IMR-90 (cell line): ENCODE measurements at regions not wholly inside any gene's neighbourhood (a gene's known extent, or its start where the extent isn't known, plus 50 kb on each side); places are given as distances from the start of the nearest gene placed in this dataset.

ENCODE experiments used
- ATAC-seq: fragments of 200-7000 bp; cut with Tn5 transposase; 2 replicates; pipeline ENCODE4 v1.9.1; 2020; ENCODE audit warnings: low read depth, mild to moderate bottlenecking, moderate library complexity
- BruUV-seq: library from RNA; stranded (reverse); fragments of 400-500 nt; replicated peaks from 2 replicates; lab custom pipeline; 2021; lab: Mats Ljungman, UMichigan
- CTCF ChIA-PET: fragments of 300-600 bp; formaldehyde crosslinking; extraction: SDS; loops from one replicate; lab custom pipeline; 2021; ENCODE audit warnings: antibody characterized with exemption; lab: Yijun Ruan, JAX
- POLR2A ChIA-PET: fragments of 300-600 bp; sonication (Branson Sonifier 250); formaldehyde crosslinking; loops from one replicate; lab custom pipeline; 2022; ENCODE audit warnings: antibody characterized with exemption; ENCODE audit not compliant: unreplicated experiment; lab: Charles Lee
- DNase-seq: peaks from one replicate; pipeline ENCODE4 v3.0.0; 2013
- H2AFZ ChIP-seq: replicated peaks from 2 replicates; pipeline ENCODE3; 2013; ENCODE audit warnings: low read length, mild to moderate bottlenecking; ENCODE audit not compliant: poor library complexity
- H2AK5ac ChIP-seq: 2 replicates; pipeline ENCODE4 v1.6.1; 2013; ENCODE audit warnings: low read depth, low read length, inconsistent platforms
- H2AK9ac ChIP-seq: replicated peaks from 2 replicates; pipeline ENCODE3; 2013; ENCODE audit warnings: mild to moderate bottlenecking, low read depth, low read length, moderate library complexity; ENCODE audit not compliant: poor library complexity
- H2BK120ac ChIP-seq: 2 replicates; pipeline ENCODE4 v1.6.1; 2013; ENCODE audit warnings: low read depth, low read length, inconsistent platforms
- H2BK15ac ChIP-seq: 3 replicates; pipeline ENCODE4 v1.6.1; 2013; ENCODE audit warnings: low read depth, low read length, inconsistent platforms
- H2BK20ac ChIP-seq: 2 replicates; pipeline ENCODE4 v1.6.1; 2013; ENCODE audit warnings: low read depth, mild to moderate bottlenecking, inconsistent platforms, low read length, moderate library complexity
- H2BK5ac ChIP-seq: 2 replicates; pipeline ENCODE4 v1.6.1; 2013; ENCODE audit warnings: mild to moderate bottlenecking, low read depth, low read length, inconsistent platforms; ENCODE audit not compliant: poor library complexity, severe bottlenecking
- H3K14ac ChIP-seq: replicated peaks from 2 replicates; pipeline ENCODE4 v1.6.1; 2013; ENCODE audit warnings: low read depth, low read length, inconsistent platforms
- H3K18ac ChIP-seq: 2 replicates; pipeline ENCODE4 v1.6.1; 2013; ENCODE audit warnings: low read depth, low read length, control low read depth
- H3K23ac ChIP-seq: 2 replicates; pipeline ENCODE4 v1.6.1; 2013; ENCODE audit warnings: low read depth, low read length, inconsistent platforms
- H3K27ac ChIP-seq: 2 replicates; pipeline ENCODE4 v1.5.1; 2013; ENCODE audit warnings: mild to moderate bottlenecking, control low read depth, low read length; ENCODE audit not compliant: insufficient read depth
- H3K27me3 ChIP-seq: 2 replicates; pipeline ENCODE4 v1.6.1; 2013; ENCODE audit warnings: low read length; ENCODE audit not compliant: control insufficient read depth, insufficient read depth
- H3K36me3 ChIP-seq: 2 replicates; pipeline ENCODE4 v1.6.1; 2013; ENCODE audit warnings: low read length, mixed read lengths; ENCODE audit not compliant: control insufficient read depth, insufficient read depth
- H3K4ac ChIP-seq: 2 replicates; pipeline ENCODE4 v1.6.1; 2013; ENCODE audit warnings: low read depth, low read length, inconsistent platforms
- H3K4me1 ChIP-seq: 2 replicates; pipeline ENCODE4 v1.6.1; 2013; ENCODE audit warnings: low read length, mixed read lengths; ENCODE audit not compliant: control insufficient read depth, insufficient read depth
- H3K4me2 ChIP-seq: 2 replicates; pipeline ENCODE4 v1.6.1; 2013; ENCODE audit warnings: low read depth, mild to moderate bottlenecking, control low read depth, low read length, moderate library complexity
- H3K4me3 ChIP-seq: 2 replicates; pipeline ENCODE4 v1.5.1; 2013; ENCODE audit warnings: low read depth, mild to moderate bottlenecking, control low read depth, low read length, moderate library complexity; ENCODE audit not compliant: insufficient read depth
- H3K56ac ChIP-seq: 2 replicates; pipeline ENCODE4 v1.6.1; 2013; ENCODE audit warnings: low read length, inconsistent platforms; ENCODE audit not compliant: insufficient read depth; ENCODE audit errors: extremely low read depth
- H3K79me1 ChIP-seq, 2 experiments: 2 replicates each; pipeline ENCODE4 v1.6.1; 2013; ENCODE audit warnings: low read length in 2 of 2, inconsistent platforms in 1 of 2, low read depth in 1 of 2
- H3K9ac ChIP-seq: 2 replicates; pipeline ENCODE4 v1.6.1; 2013; ENCODE audit warnings: low read depth, low read length, control low read depth
- H3K9me1 ChIP-seq: 2 replicates; pipeline ENCODE4 v1.6.1; 2013; ENCODE audit warnings: low read length, inconsistent platforms; ENCODE audit not compliant: insufficient read depth
- H3K9me3 ChIP-seq: 2 replicates; pipeline ENCODE4 v1.6.1; 2013; ENCODE audit warnings: low read length; ENCODE audit not compliant: control insufficient read depth, insufficient read depth
- H4K20me1 ChIP-seq: 2 replicates; pipeline ENCODE4 v1.6.1; 2013; ENCODE audit warnings: low read length, inconsistent platforms; ENCODE audit not compliant: insufficient read depth
- H4K5ac ChIP-seq: 2 replicates; pipeline ENCODE4 v1.6.1; 2013; ENCODE audit warnings: mild to moderate bottlenecking, low read depth, low read length, control low read depth
- H4K8ac ChIP-seq, 2 experiments: 2 replicates each; pipeline ENCODE4 v1.6.1; 2013; ENCODE audit warnings: low read depth in 2 of 2, low read length in 2 of 2, control low read depth in 1 of 2, inconsistent platforms in 1 of 2
- H4K91ac ChIP-seq: 2 replicates; pipeline ENCODE4 v1.6.1; 2013; ENCODE audit warnings: low read depth, low read length, inconsistent platforms; ENCODE audit not compliant: insufficient read depth
- BHLHE40 ChIP-seq: fragments of 150-350 bp; IDR thresholded peaks from 2 replicates; pipeline ENCODE4 v1.6.1; 2016; ENCODE audit warnings: mild to moderate bottlenecking, low read depth, low read length
- CEBPB ChIP-seq: IDR thresholded peaks from 2 replicates; pipeline ENCODE4 v1.6.1; 2012; ENCODE audit warnings: low read depth, low read length, improper control_type of control experiment
- CHD1 ChIP-seq: IDR thresholded peaks from 2 replicates; pipeline ENCODE4 v1.6.1; 2012; ENCODE audit warnings: low read depth, low read length, improper control_type of control experiment
- MAFK ChIP-seq: IDR thresholded peaks from 2 replicates; pipeline ENCODE4 v1.6.1; 2012; ENCODE audit warnings: low read depth, low read length, improper control_type of control experiment
- MAZ ChIP-seq: IDR thresholded peaks from 2 replicates; pipeline ENCODE4 v1.6.1; 2012; ENCODE audit warnings: low read depth, mild to moderate bottlenecking, low read length, improper control_type of control experiment, moderate library complexity, borderline replicate concordance
- MXI1 ChIP-seq: IDR thresholded peaks from 2 replicates; pipeline ENCODE4 v1.6.1; 2012; ENCODE audit warnings: low read depth, mild to moderate bottlenecking, low read length, moderate library complexity, borderline replicate concordance
- NFE2L2 ChIP-seq: fragments of 150-350 bp; IDR thresholded peaks from 2 replicates; pipeline ENCODE4 v1.6.1; 2016; ENCODE audit warnings: low read depth, mild to moderate bottlenecking, low read length
- POLR2A ChIP-seq: IDR thresholded peaks from 2 replicates; pipeline ENCODE4 v1.6.1; 2012; ENCODE audit warnings: mild to moderate bottlenecking, low read depth, low read length
- RAD21 ChIP-seq: IDR thresholded peaks from 2 replicates; pipeline ENCODE4 v1.6.1; 2012; ENCODE audit warnings: low read length, improper control_type of control experiment
- RCOR1 ChIP-seq: IDR thresholded peaks from 2 replicates; pipeline ENCODE4 v1.6.1; 2012; ENCODE audit warnings: mild to moderate bottlenecking, low read length, improper control_type of control experiment; ENCODE audit not compliant: insufficient replicate concordance
- RFX5 ChIP-seq: IDR thresholded peaks from 2 replicates; pipeline ENCODE4 v1.8.0; 2012; ENCODE audit warnings: low read depth, mild to moderate bottlenecking, low read length, moderate library complexity
- SMC3 ChIP-seq: fragments of 150-350 bp; IDR thresholded peaks from 2 replicates; pipeline ENCODE4 v1.6.1; 2016; ENCODE audit warnings: low read depth, mild to moderate bottlenecking, antibody characterized with exemption, low read length, moderate library complexity
- WGBS, 2 experiments: methylation state at CpG; one replicate each; pipeline versions ENCODE4 v1.1.5 to v1.1.7; 2013; ENCODE audit warnings: missing lambda C conversion rate in 2 of 2; ENCODE audit not compliant: insufficient read length in 1 of 2; ENCODE audit errors: extremely low coverage in 2 of 2; 5-methylcytosine and 5-hydroxymethylcytosine counted together
- dilution Hi-C: fragments of 300-500 bp; cut with HindIII; formaldehyde crosslinking; loops from one replicate; pipeline ENCODE4 v1.14.3; 2018; ENCODE audit warnings: low sequenced_read_pairs; ENCODE audit not compliant: unreplicated experiment
- in situ Hi-C: fragments of 300-500 bp; cut with MboI; formaldehyde crosslinking; loops from 3 replicates; pipeline ENCODE4 v1.14.3; 2019; ENCODE audit warnings: low sequenced_read_pairs, inconsistent platforms, mixed read lengths
- intact Hi-C: fragments of 100-400 bp; cut with micrococcal nuclease; formaldehyde crosslinking; loops from 2 replicates; pipeline ENCODE4 v1.10.0; 2022
- TF ChIP-seq, protein P1 (sequence below): fragments of 150-350 bp; IDR thresholded peaks from 2 replicates; pipeline ENCODE4 v1.6.1; 2016; ENCODE audit warnings: low read depth, mild to moderate bottlenecking, low read length, moderate library complexity, borderline replicate concordance
- TF ChIP-seq, protein P2 (sequence below): fragments of 150-350 bp; IDR thresholded peaks from 2 replicates; pipeline ENCODE4 v1.6.1; 2017; ENCODE audit warnings: mild to moderate bottlenecking, antibody characterized with exemption, low read length, low read depth
- TF ChIP-seq, protein P3 (sequence below): conservative IDR thresholded peaks from 2 replicates; pipeline ENCODE4 v1.5.1; 2012; ENCODE audit warnings: mild to moderate bottlenecking, low read depth, low read length, improper control_type of control experiment

DNA sequence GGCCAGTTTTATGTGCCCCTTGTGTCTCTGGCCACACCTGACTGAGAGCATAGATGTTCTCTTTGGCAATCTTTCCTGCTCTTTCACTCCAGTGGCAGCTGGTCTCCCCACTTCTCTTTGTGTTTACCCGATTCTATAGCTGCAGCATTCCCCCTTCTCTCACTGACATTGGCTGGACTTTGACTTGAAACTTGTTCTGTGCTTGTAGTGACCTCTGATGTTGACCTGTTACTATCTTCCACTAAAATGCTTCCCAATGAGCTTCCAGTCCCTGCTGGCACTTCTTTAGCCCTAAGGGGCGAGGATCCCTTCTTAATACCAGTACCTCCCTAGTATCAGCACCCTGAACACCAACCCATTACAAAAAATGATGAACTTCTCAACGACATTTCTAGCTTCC lies 653.3 kb downstream of the LTN1 start:
- BruUV-seq = no TSS peak
- peak overlapping the region; percentile 70 for H2BK120ac ChIP-seq
- H4K5ac ChIP-seq = peak overlapping the region; percentile 59
- H2AFZ ChIP-seq = no peak overlapping the region
- H3K4me2 ChIP-seq = no peak overlapping the region
- H3K18ac ChIP-seq = peak overlapping the region; percentile 79; the same call in 1 of the 2 replicates
- no peaks in the 10 kb centered on the region for H3K9me3 ChIP-seq
- H2BK20ac ChIP-seq = peak overlapping the region; percentile 72
- in situ Hi-C loops (loop anchor here (5.0 to 25.0 kb wide), 7 partner anchors 285 to 1487 kb away; no protein-coding TSS in a partner anchor), intact Hi-C loops (loop anchor here (5.0 kb wide), 6 partner anchors 93 to 862 kb away; no protein-coding TSS in a partner anchor), dilution Hi-C loops (no loop called here)
- H3K36me3 ChIP-seq = no peaks in the 10 kb centered on the region
- H3K27me3 ChIP-seq = no peaks in the 10 kb centered on the region
- H3K4me1 ChIP-seq = peaks cover 10% of the 10 kb centered on the region
- peak overlapping the region; percentile 78; the same call in 2 of the 3 replicates for H2BK15ac ChIP-seq
- H3K9ac ChIP-seq = no peak overlapping the region
- H4K91ac ChIP-seq = peak overlapping the region; percentile 52; the same call in 1 of the 2 replicates
- no peak overlapping the region for H3K4me3 ChIP-seq
- no peaks in the 10 kb centered on the region for H3K79me1 ChIP-seq
- CTCF ChIA-PET = interaction anchor here (1.0 kb wide), 1 partner anchor 442 kb away, joined by 3 read pairs; no protein-coding TSS in a partner anchor
- TF ChIP-seq, protein P1, sequence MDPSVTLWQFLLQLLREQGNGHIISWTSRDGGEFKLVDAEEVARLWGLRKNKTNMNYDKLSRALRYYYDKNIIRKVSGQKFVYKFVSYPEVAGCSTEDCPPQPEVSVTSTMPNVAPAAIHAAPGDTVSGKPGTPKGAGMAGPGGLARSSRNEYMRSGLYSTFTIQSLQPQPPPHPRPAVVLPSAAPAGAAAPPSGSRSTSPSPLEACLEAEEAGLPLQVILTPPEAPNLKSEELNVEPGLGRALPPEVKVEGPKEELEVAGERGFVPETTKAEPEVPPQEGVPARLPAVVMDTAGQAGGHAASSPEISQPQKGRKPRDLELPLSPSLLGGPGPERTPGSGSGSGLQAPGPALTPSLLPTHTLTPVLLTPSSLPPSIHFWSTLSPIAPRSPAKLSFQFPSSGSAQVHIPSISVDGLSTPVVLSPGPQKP = no peak
- no peak for TF ChIP-seq CHD1
- no peak for TF ChIP-seq RAD21
- TF ChIP-seq BHLHE40 = no peak
- no peak for TF ChIP-seq SMC3
- TF ChIP-seq, protein P2, sequence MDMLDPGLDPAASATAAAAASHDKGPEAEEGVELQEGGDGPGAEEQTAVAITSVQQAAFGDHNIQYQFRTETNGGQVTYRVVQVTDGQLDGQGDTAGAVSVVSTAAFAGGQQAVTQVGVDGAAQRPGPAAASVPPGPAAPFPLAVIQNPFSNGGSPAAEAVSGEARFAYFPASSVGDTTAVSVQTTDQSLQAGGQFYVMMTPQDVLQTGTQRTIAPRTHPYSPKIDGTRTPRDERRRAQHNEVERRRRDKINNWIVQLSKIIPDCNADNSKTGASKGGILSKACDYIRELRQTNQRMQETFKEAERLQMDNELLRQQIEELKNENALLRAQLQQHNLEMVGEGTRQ = no peak
- TF ChIP-seq, protein P3, sequence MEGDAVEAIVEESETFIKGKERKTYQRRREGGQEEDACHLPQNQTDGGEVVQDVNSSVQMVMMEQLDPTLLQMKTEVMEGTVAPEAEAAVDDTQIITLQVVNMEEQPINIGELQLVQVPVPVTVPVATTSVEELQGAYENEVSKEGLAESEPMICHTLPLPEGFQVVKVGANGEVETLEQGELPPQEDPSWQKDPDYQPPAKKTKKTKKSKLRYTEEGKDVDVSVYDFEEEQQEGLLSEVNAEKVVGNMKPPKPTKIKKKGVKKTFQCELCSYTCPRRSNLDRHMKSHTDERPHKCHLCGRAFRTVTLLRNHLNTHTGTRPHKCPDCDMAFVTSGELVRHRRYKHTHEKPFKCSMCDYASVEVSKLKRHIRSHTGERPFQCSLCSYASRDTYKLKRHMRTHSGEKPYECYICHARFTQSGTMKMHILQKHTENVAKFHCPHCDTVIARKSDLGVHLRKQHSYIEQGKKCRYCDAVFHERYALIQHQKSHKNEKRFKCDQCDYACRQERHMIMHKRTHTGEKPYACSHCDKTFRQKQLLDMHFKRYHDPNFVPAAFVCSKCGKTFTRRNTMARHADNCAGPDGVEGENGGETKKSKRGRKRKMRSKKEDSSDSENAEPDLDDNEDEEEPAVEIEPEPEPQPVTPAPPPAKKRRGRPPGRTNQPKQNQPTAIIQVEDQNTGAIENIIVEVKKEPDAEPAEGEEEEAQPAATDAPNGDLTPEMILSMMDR = no peak
- no peak for TF ChIP-seq CEBPB
- no peak for TF ChIP-seq MXI1
- no peak for TF ChIP-seq POLR2A
- TF ChIP-seq RFX5 = no peak
- TF ChIP-seq NFE2L2 = no peak
- TF ChIP-seq MAFK = no peak
- no peak for TF ChIP-seq RCOR1
- no peak for TF ChIP-seq MAZ
- peak overlapping the region; percentile 83 for H2AK5ac ChIP-seq
- POLR2A ChIA-PET = no interaction called here
- H3K56ac ChIP-seq = 0 out of 2 replicates have a peak overlapping the region, but pooled peaks have one; percentile 13
- peak overlapping the region; percentile 46; the same call in 1 of the 2 replicates for H3K4ac ChIP-seq
- H4K8ac ChIP-seq = peak overlapping the region; percentile 7 to 48; a peak in 2 of 4 replicates
- no peaks in the 10 kb centered on the region for H4K20me1 ChIP-seq
- H3K27ac ChIP-seq = peak overlapping the region; percentile 7; the same call in 1 of the 2 replicates
- DNase-seq (no peak), ATAC-seq (no peak)
- H3K23ac ChIP-seq = no peak overlapping the region
- H2BK5ac ChIP-seq = no peak overlapping the region
- H3K14ac ChIP-seq = 0 out of 2 replicates have a peak overlapping the region, but pooled peaks have one; percentile 25
- no peak overlapping the region for H2AK9ac ChIP-seq
- H3K9me1 ChIP-seq = peaks cover 9% of the 10 kb centered on the region
- WGBS, 2 experiments = 86% methylated on average over 1 of the region's 3 CpGs; no CpG with 5 or more reads in 1 of the 2 experiments
